HG02840 (cell line): ENCODE measurements at regions not wholly inside any gene's neighbourhood (a gene's known extent, or its start where the extent isn't known, plus 50 kb on each side); places are given as distances from the start of the nearest gene placed in this dataset.
"Not testable (repeated sequence)": the region's sequence is repeated elsewhere in the genome, so short reads cannot be mapped to it uniquely, and the experiment has no call there.

Experiments used
- ATAC-seq: cut with Tn5 transposase; IDR thresholded peaks from one replicate; pipeline ENCODE4 v1.9.1; 2021; ENCODE audit warnings: mild to moderate bottlenecking, moderate library complexity, moderate number of reproducible peaks; ENCODE audit not compliant: unreplicated experiment, low FRiP score

DNA sequence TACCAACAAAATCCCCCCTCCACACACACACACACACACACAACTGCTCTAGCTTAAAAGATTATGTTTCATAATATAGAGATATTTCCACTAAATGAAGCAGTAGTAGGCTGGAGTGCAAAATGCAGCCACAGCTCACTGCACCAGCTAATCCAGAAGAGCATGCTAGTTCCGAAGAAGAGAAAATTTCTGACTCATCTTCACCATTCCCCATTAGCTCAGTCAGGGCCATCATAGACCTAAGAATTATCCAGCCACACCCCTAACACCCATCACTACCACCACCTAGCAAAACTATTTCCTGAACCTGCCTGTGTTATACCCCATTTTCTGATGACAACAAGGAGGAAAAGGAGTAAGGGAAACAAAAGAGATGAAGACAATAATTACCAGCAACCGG, 67.1 kb upstream of the UBE2E2 start:
- no peak for ATAC-seq

DNA sequence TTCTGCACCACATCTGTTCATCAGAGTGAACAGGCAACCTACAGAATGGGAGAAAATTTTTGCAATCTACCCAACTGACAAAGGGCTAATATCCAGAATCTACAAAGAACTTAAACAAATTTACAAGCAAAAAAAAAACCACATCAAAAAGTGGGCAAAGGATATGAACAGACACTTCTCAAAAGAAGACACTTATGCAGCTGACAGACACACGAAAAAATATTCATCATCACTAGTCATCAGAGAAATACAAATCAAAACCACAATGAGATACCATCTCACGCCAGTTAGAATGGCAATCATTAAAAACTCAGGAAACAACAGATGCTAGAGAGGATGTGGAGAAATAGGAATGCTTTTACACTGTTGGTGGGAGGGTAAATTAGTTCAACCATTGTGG, 59.1 kb upstream of the UBE2E2 start:
- ATAC-seq = not testable (repeated sequence)

DNA sequence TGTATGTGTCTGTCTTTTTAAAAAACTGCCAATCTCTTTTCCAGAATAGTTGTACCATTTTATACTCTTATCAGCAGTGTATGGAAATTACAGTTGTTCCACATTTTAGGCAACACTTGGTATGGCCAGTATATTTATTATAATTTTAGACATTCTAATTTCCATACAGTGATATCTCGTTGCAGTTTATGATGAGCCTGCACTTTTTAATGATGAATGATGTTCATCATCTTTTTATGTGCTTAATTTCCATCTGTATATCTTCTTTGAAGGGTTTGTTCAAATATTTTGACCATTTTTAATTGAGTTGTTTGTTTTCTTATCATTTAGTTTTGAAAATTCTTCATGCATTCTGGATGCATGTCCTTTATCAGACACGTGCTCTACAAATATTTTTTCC, 57.0 kb upstream of the UBE2E2 start:
- no peak for ATAC-seq

DNA sequence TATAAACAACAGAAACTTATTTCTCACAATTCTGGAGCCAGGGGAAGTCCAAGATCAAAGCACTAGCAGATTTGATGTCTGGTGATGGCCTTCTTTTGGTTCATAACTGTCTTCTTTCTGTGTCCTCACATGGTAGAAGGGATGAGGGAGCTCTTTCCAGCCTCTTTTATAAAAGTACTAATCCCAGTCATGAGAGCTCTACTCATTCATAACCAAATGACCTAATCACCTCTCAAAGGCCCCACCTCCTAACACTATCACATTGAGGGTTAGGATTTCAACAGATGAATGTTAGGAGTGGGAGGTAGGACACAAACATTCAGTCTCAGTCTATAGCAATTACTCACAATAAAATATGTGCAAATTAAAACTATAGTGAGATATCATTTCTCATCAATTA, 50.1 kb upstream of the UBE2E2 start:
- ATAC-seq = no peak
